NCI-H2081 treated with DMSO at 0.1 percent for 48 hours (cell line): ENCODE measurements at regions not wholly inside any gene's neighbourhood (a gene's known extent, or its start where the extent isn't known, plus 50 kb on each side); places are given as distances from the start of the nearest gene placed in this dataset.
"Not testable (repeated sequence)": the region's sequence is repeated elsewhere in the genome, so short reads cannot be mapped to it uniquely, and the experiment has no call there.

Experiments
- DNase-seq: peaks from one replicate; lab custom pipeline; 2025; lab: John Stamatoyannopoulos, UW

GRCh38 chr13:63840551-63841421, 2425.1 kb upstream of the PCDH20 start:
- DNase-seq = no peak

GRCh38 chr13:63838366-63839110, 2422.9 kb upstream of the PCDH20 start:
- DNase-seq = no peak

GRCh38 chr13:63837701-63838100, 2422.1 kb upstream of the PCDH20 start:
- DNase-seq = not testable (repeated sequence)

GRCh38 chr13:63829609-63830008, 2414.0 kb upstream of the PCDH20 start:
- not testable (repeated sequence) for DNase-seq

GRCh38 chr13:63821785-63822184, 2406.1 kb upstream of the PCDH20 start:
- DNase-seq = not testable (repeated sequence)

GRCh38 chr13:63811428-63812004, 2395.9 kb upstream of the PCDH20 start:
- DNase-seq = not testable (repeated sequence)

GRCh38 chr13:63791134-63791533, 2375.5 kb upstream of the PCDH20 start:
- DNase-seq = not testable (repeated sequence)

GRCh38 chr13:63774133-63774532, 2358.5 kb upstream of the PCDH20 start:
- DNase-seq = no peak

- DNase-seq = no peak
These were observed 2357.8 kb upstream of the PCDH20 start for GRCh38 chr13:63773476-63773875.

GRCh38 chr13:63757683-63758082, 2342.0 kb upstream of the PCDH20 start:
- DNase-seq = not testable (repeated sequence)

- DNase-seq = not testable (repeated sequence)
These were observed 2334.2 kb upstream of the PCDH20 start for GRCh38 chr13:63749857-63750256.

GRCh38 chr13:63741814-63742101, 2326.1 kb upstream of the PCDH20 start:
- not testable (repeated sequence) for DNase-seq

- DNase-seq = no peak
These were observed 2325.6 kb upstream of the PCDH20 start for GRCh38 chr13:63741029-63741813.

GRCh38 chr13:63739112-63739735, 2323.6 kb upstream of the PCDH20 start:
- DNase-seq = not testable (repeated sequence)

- no peak for DNase-seq
These were observed 2321.8 kb upstream of the PCDH20 start for GRCh38 chr13:63737418-63737817.

- no peak for DNase-seq
These were observed 2316.2 kb upstream of the PCDH20 start for GRCh38 chr13:63731896-63732295.

GRCh38 chr13:63712159-63712558, 2296.5 kb upstream of the PCDH20 start:
- not testable (repeated sequence) for DNase-seq

GRCh38 chr13:63706751-63707150, 2291.1 kb upstream of the PCDH20 start:
- no peak for DNase-seq

GRCh38 chr13:63704521-63704920, 2288.9 kb upstream of the PCDH20 start:
- DNase-seq = no peak

- DNase-seq = no peak
These were observed 2284.7 kb upstream of the PCDH20 start for GRCh38 chr13:63700350-63700749.

GRCh38 chr13:63699948-63700347, 2284.3 kb upstream of the PCDH20 start:
- DNase-seq = no peak

GRCh38 chr13:63696055-63696454, 2280.4 kb upstream of the PCDH20 start:
- DNase-seq = no peak
